Endothelial cell of umbilical vein (primary cell): ENCODE measurements at regions not wholly inside any gene's neighbourhood (a gene's known extent, or its start where the extent isn't known, plus 50 kb on each side); places are given as distances from the start of the nearest gene placed in this dataset.

Source experiments
- BruUV-seq: library from RNA; stranded (reverse); fragments of 400-500 nt; replicated peaks from 2 replicates; lab custom pipeline; 2021; lab: Mats Ljungman, UMichigan
- CTCF ChIA-PET: fragments of 300-600, 350-600 bp; sonication (Branson Sonifier 250); formaldehyde crosslinking; loops from one replicate; lab custom pipeline; 2021; ENCODE audit warnings: antibody characterized with exemption, inconsistent platforms; lab: Charles Lee
- POLR2A ChIA-PET: fragments of 300-600, 350-600 bp; sonication (Branson Sonifier 250); formaldehyde crosslinking; loops from one replicate; lab custom pipeline; 2021; ENCODE audit warnings: antibody characterized with exemption, inconsistent platforms; lab: Charles Lee
- DNase-seq: peaks from one replicate; pipeline ENCODE4 v3.0.0-alpha.2; 2011; ENCODE audit warnings: low read depth, low spot score
- FAIRE-seq: peaks from 2 replicates; lab custom pipeline; 2011; peaks lifted over from hg19 to GRCh38; lab: Jason Lieb, UNC
- H2AFZ ChIP-seq: 2 replicates; pipeline ENCODE4 v1.6.0; 2012; ENCODE audit warnings: low read depth, low read length, control low read depth, inconsistent platforms
- H3K27ac ChIP-seq: 2 replicates; pipeline ENCODE4 v1.5.1; 2011; ENCODE audit warnings: low read depth, mild to moderate bottlenecking, control low read depth, low read length, moderate library complexity; ENCODE audit not compliant: insufficient read depth
- H3K27me3 ChIP-seq, 2 experiments: 2 replicates each; pipeline versions ENCODE4 v1.6.0 to v1.6.1; 2011; ENCODE audit warnings: low read length in 2 of 2, mixed read lengths in 1 of 2; ENCODE audit not compliant: control insufficient read depth in 2 of 2, insufficient read depth in 2 of 2
- H3K36me3 ChIP-seq, 2 experiments: 2 replicates in 1 of 2; 3 replicates in 1 of 2; pipeline ENCODE4 v1.5.1; 2011; ENCODE audit warnings: low read length in 2 of 2, mild to moderate bottlenecking in 1 of 2, moderate library complexity in 1 of 2; ENCODE audit not compliant: control insufficient read depth in 2 of 2, insufficient read depth in 2 of 2; ENCODE audit errors: extremely low read depth in 1 of 2
- H3K4me1 ChIP-seq: 3 replicates; pipeline ENCODE4 v1.5.1; 2011; ENCODE audit warnings: mild to moderate bottlenecking, low read length; ENCODE audit not compliant: control insufficient read depth, insufficient read depth; ENCODE audit errors: extremely low read depth
- H3K4me2 ChIP-seq: 2 replicates; pipeline ENCODE4 v1.6.1; 2011; ENCODE audit warnings: low read length, control low read depth, mixed read lengths; ENCODE audit not compliant: insufficient read depth
- H3K4me3 ChIP-seq, 3 experiments: fragments of 200-600 bp in 1 of 3; sonication (generic), shearing (Covaris generic) in 1 of 3; replicated peaks in 1 of 3; 2 replicates each; pipeline ENCODE4 v1.5.1; 2011 to 2016; ENCODE audit warnings: control low read depth in 3 of 3, low read length in 3 of 3, mild to moderate bottlenecking in 2 of 3, inconsistent platforms in 1 of 3, low read depth in 1 of 3, moderate library complexity in 1 of 3; ENCODE audit not compliant: insufficient read depth in 1 of 3
- H3K79me2 ChIP-seq: 2 replicates; pipeline ENCODE4 v1.6.0; 2012; ENCODE audit warnings: low read length, inconsistent platforms; ENCODE audit not compliant: control insufficient read depth, insufficient read depth
- H3K9ac ChIP-seq: replicated peaks from 2 replicates; pipeline ENCODE3; 2011; ENCODE audit warnings: low read length, control low read depth; ENCODE audit not compliant: insufficient read depth; ENCODE audit errors: extremely low read depth
- H3K9me1 ChIP-seq: replicated peaks from 3 replicates; pipeline ENCODE4 v1.6.0; 2011; ENCODE audit warnings: mild to moderate bottlenecking, low read length; ENCODE audit not compliant: control insufficient read depth, insufficient read depth; ENCODE audit errors: extremely low read depth
- H3K9me3 ChIP-seq: replicated peaks from 2 replicates; pipeline ENCODE4 v1.5.1; 2012; ENCODE audit warnings: low read length, inconsistent platforms; ENCODE audit not compliant: control insufficient read depth, insufficient read depth
- H4K20me1 ChIP-seq: replicated peaks from 2 replicates; pipeline ENCODE3; 2011; ENCODE audit warnings: mild to moderate bottlenecking, low read length; ENCODE audit not compliant: control insufficient read depth, insufficient read depth; ENCODE audit errors: extremely low read depth
- CTCF ChIP-seq, 2 donors: IDR thresholded peaks; 1 replicate in 1 of 2; 2 replicates in 1 of 2; pipeline ENCODE4 v1.5.1; 2011; ENCODE audit warnings: low read length in 2 of 2, mild to moderate bottlenecking in 2 of 2, moderate library complexity in 2 of 2, control low read depth in 1 of 2, inconsistent platforms in 1 of 2, low read depth in 1 of 2; ENCODE audit not compliant: insufficient read depth in 1 of 2; ENCODE audit errors: extremely low read depth in 1 of 2
- EZH2 ChIP-seq: IDR thresholded peaks from 2 replicates; pipeline ENCODE4 v1.6.1; 2012; ENCODE audit warnings: borderline replicate concordance, low read depth, mild to moderate bottlenecking, moderate library complexity, low read length, inconsistent platforms; ENCODE audit not compliant: severe bottlenecking
- FOS ChIP-seq: IDR thresholded peaks from 2 replicates; pipeline ENCODE4 v1.6.1; 2011; ENCODE audit warnings: mild to moderate bottlenecking, low read length, moderate library complexity, borderline replicate concordance; ENCODE audit not compliant: insufficient read depth
- GATA2 ChIP-seq: IDR thresholded peaks from 2 replicates; pipeline ENCODE4 v1.7.0; 2011; ENCODE audit warnings: low read depth, mild to moderate bottlenecking, moderate library complexity, mixed read lengths, low read length; ENCODE audit not compliant: insufficient read length, insufficient read depth
- JUN ChIP-seq: IDR thresholded peaks from 2 replicates; pipeline ENCODE4 v1.6.1; 2011; ENCODE audit warnings: borderline replicate concordance, low read depth; ENCODE audit not compliant: insufficient read length, insufficient read depth
- MAX ChIP-seq: IDR thresholded peaks from 2 replicates; pipeline ENCODE4 v1.6.1; 2011; ENCODE audit not compliant: insufficient read depth, insufficient read length
- MYC ChIP-seq: IDR thresholded peaks from one replicate; pipeline ENCODE4 v1.6.1; 2011; ENCODE audit warnings: mild to moderate bottlenecking, low read depth, low read length
- POLR2A ChIP-seq: IDR thresholded peaks from 2 replicates; pipeline ENCODE4 v1.6.1; 2012; ENCODE audit warnings: low read depth, mild to moderate bottlenecking, control low read depth, low read length
- POLR2AphosphoS5 ChIP-seq: IDR thresholded peaks from 2 replicates; pipeline ENCODE4 v1.6.1; 2012; ENCODE audit warnings: low read depth, mild to moderate bottlenecking, control low read depth, low read length, moderate library complexity; ENCODE audit not compliant: insufficient read depth
- dilution Hi-C: fragments of 300-500 bp; cut with MboI; formaldehyde crosslinking; loops from one replicate; pipeline ENCODE4 v1.15.0; 2019; ENCODE audit warnings: low sequenced_read_pairs; ENCODE audit not compliant: extremely low pct_ligation_motif_present
- intact Hi-C: fragments of 100-400 bp; cut with micrococcal nuclease; formaldehyde crosslinking; loops from one replicate; pipeline ENCODE4 v1.10.0; 2022

DNA sequence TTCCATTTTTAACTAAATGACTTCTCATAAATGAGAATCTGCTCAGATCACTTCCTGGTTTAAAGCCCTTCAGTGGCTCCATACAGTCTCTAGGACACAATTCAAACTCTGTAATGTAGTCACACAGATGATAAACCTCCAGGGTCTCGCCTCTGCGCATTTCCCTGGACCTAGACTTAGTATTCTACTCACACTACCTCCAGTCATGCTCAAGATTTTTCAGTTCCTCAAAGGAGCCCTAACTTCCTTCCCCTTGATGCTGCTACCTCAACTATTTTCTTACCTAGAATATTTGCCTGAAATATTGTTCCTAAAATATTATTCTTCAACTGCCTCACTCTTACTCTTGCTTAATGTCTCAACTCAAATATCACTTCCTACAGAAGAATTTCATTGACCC, 86.7 kb upstream of the TPP2 start:
- BruUV-seq, result no TSS peak
- Histone ChIP-seq H3K4me2 (no peak overlapping the region), H3K9ac (no peak overlapping the region), H4K20me1 (no peaks in the 10 kb centered on the region), H3K36me3 (no peaks in the 10 kb centered on the region), H3K79me2 (no peaks in the 10 kb centered on the region), H3K4me1 (no peaks in the 10 kb centered on the region), H3K9me3 (no peaks in the 10 kb centered on the region), H3K9me1 (no peaks in the 10 kb centered on the region), H3K27me3 (no peaks in the 10 kb centered on the region), H2AFZ (no peak overlapping the region), H3K27ac (no peak overlapping the region), H3K4me3 (no peak overlapping the region)
- CTCF ChIA-PET, result no interaction called here
- TF ChIP-seq MYC (no peak), POLR2AphosphoS5 (no peak), EZH2 (no peak), MAX (no peak), GATA2 (no peak), POLR2A (no peak), FOS (no peak), CTCF (IDR thresholded peaks at IDR 0.05; ENCODE audit: extremely low read depth in 1 of 2, insufficient read depth in 1 of 2, low read depth in 1 of 2, low read length in 2 of 2) (no peak), JUN (no peak)
- no peak for DNase-seq
- dilution Hi-C loops (no loop called here), intact Hi-C loops (no loop called here)
- FAIRE-seq, result no peak
- POLR2A ChIA-PET, result no interaction called here
